T-cell (primary cell): ENCODE measurements at regions not wholly inside any gene's neighbourhood (a gene's known extent, or its start where the extent isn't known, plus 50 kb on each side); places are given as distances from the start of the nearest gene placed in this dataset.

Experiments
- ATAC-seq, 4 experiments: fragments of 200-7000 bp in 3 of 4; fragments of 150-1000 bp in 1 of 4; cut with Tn5 transposase; replicated peaks in 1 of 4; 1 replicate in 3 of 4; 2 replicates in 1 of 4; pipeline ENCODE4 v1.10.0; 2021; ENCODE audit warnings: moderate library complexity in 3 of 4, mild to moderate bottlenecking in 2 of 4, moderate number of reproducible peaks in 1 of 4
- CTCF ChIA-PET, 2 donors: fragments of 300-600 bp; sonication (Branson Sonifier 250); formaldehyde crosslinking; loops; one replicate each; lab custom pipeline; 2022; ENCODE audit warnings: antibody characterized with exemption in 2 of 2; lab: Charles Lee
- POLR2A ChIA-PET, 2 donors: fragments of 300-600 bp; sonication (Branson Sonifier 250); formaldehyde crosslinking; loops; one replicate each; lab custom pipeline; 2022; ENCODE audit warnings: antibody characterized with exemption in 2 of 2; lab: Charles Lee
- DNase-seq, 35 experiments: peaks; one replicate each; pipeline versions ENCODE4 v3.0.0 to v3.0.0-alpha.2; 2013 to 2023
- H3K27ac ChIP-seq: one replicate; pipeline ENCODE4 v1.5.1; 2013; ENCODE audit warnings: low read length
- H3K27me3 ChIP-seq, 2 experiments: replicated peaks in 1 of 2; 1 replicate in 1 of 2; 2 replicates in 1 of 2; pipeline versions ENCODE4 v1.6.1 to v1.7.0; 2013; ENCODE audit warnings: low read length in 1 of 2, mixed read lengths in 1 of 2; ENCODE audit not compliant: control insufficient read depth in 2 of 2, insufficient read depth in 2 of 2; ENCODE audit errors: extremely low read depth in 1 of 2
- H3K36me3 ChIP-seq, 2 donors: 1 replicate in 1 of 2; 2 replicates in 1 of 2; pipeline versions ENCODE4 v1.6.1 to v1.7.0; 2013; ENCODE audit warnings: low read length in 1 of 2; ENCODE audit not compliant: control insufficient read depth in 2 of 2, insufficient read depth in 1 of 2; ENCODE audit errors: extremely low read depth in 1 of 2
- H3K4me1 ChIP-seq, 2 experiments: 1 replicate in 1 of 2; 2 replicates in 1 of 2; pipeline versions ENCODE4 v1.6.1 to v1.7.0; 2013; ENCODE audit warnings: low read length in 2 of 2, mixed read lengths in 1 of 2; ENCODE audit not compliant: insufficient read depth in 2 of 2, control insufficient read depth in 1 of 2; ENCODE audit errors: extremely low read depth in 1 of 2
- H3K4me3 ChIP-seq, 2 donors: 1 replicate in 1 of 2; 2 replicates in 1 of 2; pipeline versions ENCODE4 v1.5.1 to v1.7.0; 2013; ENCODE audit warnings: mild to moderate bottlenecking in 2 of 2, low read length in 1 of 2, moderate library complexity in 1 of 2; ENCODE audit not compliant: control insufficient read depth in 1 of 2; ENCODE audit errors: extremely low read depth in 1 of 2
- H3K9me3 ChIP-seq: 2 replicates; pipeline ENCODE4 v1.7.0; 2013
- H3K27ac Mint-ChIP-seq, 2 donors: one replicate each; pipeline ENCODE4 v1.8.0; 2020 to 2021; ENCODE audit warnings: mild to moderate bottlenecking in 2 of 2, mixed read lengths in 2 of 2
- H3K27me3 Mint-ChIP-seq, 2 donors: one replicate each; pipeline ENCODE4 v1.8.0; 2021 to 2022; ENCODE audit warnings: mixed read lengths in 2 of 2
- H3K36me3 Mint-ChIP-seq: one replicate; pipeline ENCODE4 v1.8.0; 2021; ENCODE audit warnings: mixed read lengths
- H3K4me1 Mint-ChIP-seq, 3 donors: one replicate each; pipeline ENCODE4 v1.8.0; 2020 to 2022; ENCODE audit warnings: mixed read lengths in 3 of 3, mild to moderate bottlenecking in 1 of 3
- H3K4me3 Mint-ChIP-seq, 3 donors: one replicate each; pipeline ENCODE4 v1.8.0; 2020 to 2022; ENCODE audit warnings: mild to moderate bottlenecking in 3 of 3, mixed read lengths in 3 of 3, moderate library complexity in 3 of 3
- H3K9me3 Mint-ChIP-seq, 3 donors: one replicate each; pipeline ENCODE4 v1.8.0; 2020 to 2022; ENCODE audit warnings: mixed read lengths in 3 of 3
- WGBS: methylation state at CpG from one replicate; pipeline ENCODE4 v1.1.5; 2013; ENCODE audit warnings: missing lambda C conversion rate; ENCODE audit not compliant: insufficient coverage; 5-methylcytosine and 5-hydroxymethylcytosine counted together

DNA sequence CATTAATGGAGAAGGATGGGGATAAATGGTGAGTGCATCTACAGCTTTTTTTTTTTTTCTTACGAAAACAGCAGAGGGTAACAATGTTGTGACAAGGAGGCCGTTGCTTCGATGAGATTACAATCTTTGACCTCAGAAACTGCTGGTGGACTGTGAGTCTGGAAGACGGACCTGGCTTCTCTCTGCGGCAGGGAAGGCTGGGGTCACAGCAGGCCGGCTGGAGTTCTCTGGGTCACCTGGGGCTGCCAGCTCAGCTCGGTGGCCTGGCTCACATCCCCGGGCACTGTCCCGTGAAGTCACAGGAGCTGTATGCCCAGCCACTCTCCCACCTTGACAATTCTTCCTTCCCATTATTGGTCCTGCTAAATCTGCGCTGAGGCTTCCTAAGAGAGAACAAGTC, 160.8 kb downstream of the ACKR3 start:
- no peak overlapping the region for H3K4me3 Mint-ChIP-seq
- DNase-seq (no peak), ATAC-seq (no peak)
- no peaks in the 10 kb centered on the region for H3K4me1 Mint-ChIP-seq
- no peak overlapping the region for H3K27ac Mint-ChIP-seq
- peaks cover 7 to 8% of the 10 kb centered on the region in 2 donors for H3K27me3 Mint-ChIP-seq
- ChIA-PET CTCF (no interaction called here), POLR2A (no interaction called here)
- Histone ChIP-seq H3K36me3 (no peaks in the 10 kb centered on the region), H3K27me3 (peaks cover 0 to 21% of the 10 kb centered on the region in 2 experiments), H3K4me3 (no peak overlapping the region), H3K4me1 (no peaks in the 10 kb centered on the region), H3K9me3 (no peaks in the 10 kb centered on the region), H3K27ac (no peak overlapping the region)
- WGBS = 80% methylated on average over 6 of the region's 10 CpGs
- no peaks in the 10 kb centered on the region for H3K9me3 Mint-ChIP-seq
- no peaks in the 10 kb centered on the region for H3K36me3 Mint-ChIP-seq

DNA sequence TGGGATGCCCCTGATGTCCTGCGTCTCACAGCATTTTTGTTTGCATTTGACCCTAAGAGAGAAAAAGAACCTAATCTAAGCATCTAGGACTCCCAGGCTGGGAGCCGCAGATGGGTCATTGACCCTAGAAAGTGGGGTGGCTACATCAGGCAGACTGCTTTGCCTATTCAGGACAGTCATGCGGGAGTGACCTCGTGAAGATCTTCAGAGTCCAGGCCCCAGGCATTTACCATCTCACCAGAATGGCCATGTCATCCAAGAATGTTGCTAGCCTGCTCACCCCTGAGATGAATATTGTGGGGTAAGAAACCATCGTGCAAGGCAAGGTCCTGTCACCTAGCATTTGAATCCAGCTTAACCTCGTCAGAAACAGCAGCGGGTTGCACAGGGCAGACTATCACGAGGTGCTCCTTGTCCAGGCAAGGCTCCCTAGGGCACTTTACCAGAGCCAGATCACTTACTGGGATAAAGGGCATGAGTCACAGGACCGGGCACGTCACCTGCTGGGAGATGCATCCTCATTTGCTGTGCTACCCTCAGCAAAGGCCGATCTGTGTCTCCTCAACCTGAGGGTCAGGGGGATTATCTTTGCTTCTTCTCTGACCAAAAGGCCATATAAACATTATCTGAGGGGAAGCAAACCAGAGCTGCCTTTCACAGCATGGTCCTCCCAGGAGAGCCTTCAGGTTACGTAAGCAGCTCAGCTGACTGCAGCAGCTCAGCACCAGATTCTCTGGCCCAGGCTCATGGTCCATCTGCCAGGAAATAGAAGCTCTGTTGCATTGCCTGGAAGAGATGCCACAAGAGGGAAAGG, 162.3 kb downstream of the ACKR3 start:
- H3K36me3 ChIP-seq = no peaks in the 10 kb centered on the region
- no peaks in the 10 kb centered on the region for H3K9me3 ChIP-seq
- Mint-ChIP-seq H3K4me3 (no peak overlapping the region), H3K27ac (no peak overlapping the region), H3K36me3 (no peaks in the 10 kb centered on the region), H3K27me3 (peaks cover 8 to 16% of the 10 kb centered on the region in 2 donors), H3K4me1 (no peaks in the 10 kb centered on the region), H3K9me3 (no peaks in the 10 kb centered on the region)
- peaks cover 0 to 30% of the 10 kb centered on the region in 2 experiments for H3K27me3 ChIP-seq
- CTCF ChIA-PET = no interaction called here
- H3K4me3 ChIP-seq = no peak overlapping the region
- DNase-seq (no peak), ATAC-seq (no peak)
- POLR2A ChIA-PET = no interaction called here
- no peaks in the 10 kb centered on the region for H3K4me1 ChIP-seq
- no peak overlapping the region for H3K27ac ChIP-seq
- 85% methylated on average over 11 of the region's 12 CpGs for WGBS

DNA sequence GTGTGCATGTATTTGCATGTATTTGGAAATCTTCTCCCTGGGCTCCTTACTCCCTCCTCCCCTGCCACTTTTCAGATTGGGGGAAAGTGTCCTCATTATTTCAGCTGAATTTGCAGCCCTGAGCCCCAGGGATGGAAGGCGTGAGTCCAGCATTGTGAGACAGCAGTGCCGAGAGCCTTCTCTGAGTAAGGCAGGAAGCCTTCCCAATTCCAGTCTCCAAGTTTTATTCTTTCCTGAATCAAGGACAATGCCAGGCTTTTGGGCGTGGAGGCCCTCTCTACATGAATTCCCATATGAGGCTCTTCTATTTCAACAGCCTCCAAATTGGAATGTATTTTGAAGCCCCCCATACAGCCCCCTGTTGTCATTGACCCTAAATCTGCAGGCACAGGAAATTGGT, 163.5 kb downstream of the ACKR3 start:
- no peak overlapping the region for H3K27ac ChIP-seq
- 84% methylated on average over 2 of the region's 3 CpGs for WGBS

GRCh38 chr2:236735825-236736238, 166.2 kb downstream of the ACKR3 start:
- Histone ChIP-seq H3K36me3 (no peaks in the 10 kb centered on the region), H3K27me3 (peaks cover 0 to 29% of the 10 kb centered on the region in 2 experiments), H3K27ac (no peak overlapping the region), H3K9me3 (no peaks in the 10 kb centered on the region), H3K4me1 (no peaks in the 10 kb centered on the region), H3K4me3 (no peak overlapping the region)
- Mint-ChIP-seq H3K27ac (no peak overlapping the region), H3K4me1 (no peaks in the 10 kb centered on the region), H3K9me3 (no peaks in the 10 kb centered on the region), H3K27me3 (peaks cover 7 to 20% of the 10 kb centered on the region in 2 donors), H3K36me3 (no peaks in the 10 kb centered on the region), H3K4me3 (no peak overlapping the region)
- POLR2A ChIA-PET = no interaction called here
- no peak for DNase-seq
- CTCF ChIA-PET = no interaction called here
- WGBS = no CpG with 5 or more reads among the region's 6 CpGs
- ATAC-seq = no peak

More for the DNA sequence above, 163.5 kb downstream of the ACKR3 start:
- Histone ChIP-seq H3K4me1 (no peaks in the 10 kb centered on the region), H3K9me3 (no peaks in the 10 kb centered on the region), H3K36me3 (no peaks in the 10 kb centered on the region), H3K4me3 (no peak overlapping the region), H3K27me3 (peaks cover 0 to 37% of the 10 kb centered on the region in 2 experiments)
- CTCF ChIA-PET = no interaction called here
- POLR2A ChIA-PET = no interaction called here
- no peak overlapping the region for H3K27ac Mint-ChIP-seq
- no peaks in the 10 kb centered on the region for H3K36me3 Mint-ChIP-seq
- H3K4me3 Mint-ChIP-seq = no peak overlapping the region
- no peak for DNase-seq
- H3K9me3 Mint-ChIP-seq = no peaks in the 10 kb centered on the region
- no peak for ATAC-seq
- peaks cover 6 to 16% of the 10 kb centered on the region in 2 donors for H3K27me3 Mint-ChIP-seq
- no peaks in the 10 kb centered on the region for H3K4me1 Mint-ChIP-seq

GRCh38 chr2:236738030-236738429, 168.4 kb downstream of the ACKR3 start:
- WGBS = 71% methylated on average over 3 of the region's 4 CpGs
- ChIA-PET POLR2A (no interaction called here), CTCF (no interaction called here)
- no peak for ATAC-seq
- Mint-ChIP-seq H3K9me3 (no peaks in the 10 kb centered on the region), H3K4me1 (no peaks in the 10 kb centered on the region), H3K27me3 (peaks cover 7 to 20% of the 10 kb centered on the region in 2 donors), H3K36me3 (no peaks in the 10 kb centered on the region), H3K27ac (no peak overlapping the region), H3K4me3 (no peak overlapping the region)
- no peaks in the 10 kb centered on the region for H3K4me1 ChIP-seq
- H3K27me3 ChIP-seq = peaks cover 0 to 23% of the 10 kb centered on the region in 2 experiments
- no peaks in the 10 kb centered on the region for H3K9me3 ChIP-seq
- H3K27ac ChIP-seq = no peak overlapping the region
- no peak overlapping the region for H3K4me3 ChIP-seq
- H3K36me3 ChIP-seq = no peaks in the 10 kb centered on the region
- DNase-seq = no peak

- peaks cover 0 to 23% of the 10 kb centered on the region in 2 experiments for H3K27me3 ChIP-seq
- H3K4me1 Mint-ChIP-seq = no peaks in the 10 kb centered on the region
- ChIA-PET CTCF (no interaction called here), POLR2A (no interaction called here)
- H3K36me3 ChIP-seq = no peaks in the 10 kb centered on the region
- 91% methylated on average over 2 of the region's 2 CpGs for WGBS
- DNase-seq = no peak
- peaks cover 7 to 15% of the 10 kb centered on the region in 2 donors for H3K27me3 Mint-ChIP-seq
- H3K27ac ChIP-seq = no peak overlapping the region
- no peak for ATAC-seq
- no peak overlapping the region for H3K4me3 ChIP-seq
- no peaks in the 10 kb centered on the region for H3K9me3 Mint-ChIP-seq
- no peaks in the 10 kb centered on the region for H3K36me3 Mint-ChIP-seq
- no peak overlapping the region for H3K27ac Mint-ChIP-seq
- no peaks in the 10 kb centered on the region for H3K4me1 ChIP-seq
- no peak overlapping the region for H3K4me3 Mint-ChIP-seq
- no peaks in the 10 kb centered on the region for H3K9me3 ChIP-seq
These were observed 169.3 kb downstream of the ACKR3 start for GRCh38 chr2:236738896-236739295.
